ENCODE measurements at regions not wholly inside any gene's neighbourhood (a gene's known extent, or its start where the extent isn't known, plus 50 kb on each side); places are given as distances from the start of the nearest gene placed in this dataset.

DNA sequence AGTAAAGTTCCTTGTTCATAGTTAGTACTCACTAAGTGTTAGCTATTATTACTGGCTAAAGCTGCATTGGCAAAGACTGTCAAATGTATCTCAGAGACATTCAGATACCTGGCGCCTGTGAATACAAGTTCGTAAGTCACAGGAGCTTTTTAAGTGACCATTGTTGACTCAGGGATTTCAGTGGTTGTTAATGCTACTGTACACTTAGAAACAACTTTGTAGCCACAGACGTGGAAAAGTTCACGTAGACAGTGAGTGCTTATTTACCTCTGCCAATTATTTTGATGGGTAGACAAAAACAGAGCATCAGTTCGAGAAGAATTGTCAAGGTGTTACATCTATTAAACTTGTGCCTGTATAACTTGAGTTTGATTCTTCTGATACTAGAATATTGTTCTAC, 59.1 kb upstream of the RRP15 start:
- Histone ChIP-seq H3K27me3 (no peaks in the 10 kb centered on the region), H3K9me3 (no peaks in the 10 kb centered on the region), H3K36me3 (no peaks in the 10 kb centered on the region), H3K4me1 (no peaks in the 10 kb centered on the region), H3K27ac (no peak overlapping the region), H3K4me3 (no peak overlapping the region)
- no peak for DNase-seq
- WGBS, 2 donors (ENCODE audit: low coverage in 1 of 2) = 57 to 61% methylated on average over 5 of the region's 5 CpGs
- TF ChIP-seq, protein P1, sequence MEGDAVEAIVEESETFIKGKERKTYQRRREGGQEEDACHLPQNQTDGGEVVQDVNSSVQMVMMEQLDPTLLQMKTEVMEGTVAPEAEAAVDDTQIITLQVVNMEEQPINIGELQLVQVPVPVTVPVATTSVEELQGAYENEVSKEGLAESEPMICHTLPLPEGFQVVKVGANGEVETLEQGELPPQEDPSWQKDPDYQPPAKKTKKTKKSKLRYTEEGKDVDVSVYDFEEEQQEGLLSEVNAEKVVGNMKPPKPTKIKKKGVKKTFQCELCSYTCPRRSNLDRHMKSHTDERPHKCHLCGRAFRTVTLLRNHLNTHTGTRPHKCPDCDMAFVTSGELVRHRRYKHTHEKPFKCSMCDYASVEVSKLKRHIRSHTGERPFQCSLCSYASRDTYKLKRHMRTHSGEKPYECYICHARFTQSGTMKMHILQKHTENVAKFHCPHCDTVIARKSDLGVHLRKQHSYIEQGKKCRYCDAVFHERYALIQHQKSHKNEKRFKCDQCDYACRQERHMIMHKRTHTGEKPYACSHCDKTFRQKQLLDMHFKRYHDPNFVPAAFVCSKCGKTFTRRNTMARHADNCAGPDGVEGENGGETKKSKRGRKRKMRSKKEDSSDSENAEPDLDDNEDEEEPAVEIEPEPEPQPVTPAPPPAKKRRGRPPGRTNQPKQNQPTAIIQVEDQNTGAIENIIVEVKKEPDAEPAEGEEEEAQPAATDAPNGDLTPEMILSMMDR (IDR thresholded peaks at IDR 0.05) = no peak
- TF ChIP-seq EP300 (IDR thresholded peaks at IDR 0.05; ENCODE audit: low read depth) (no peak), POLR2AphosphoS5 (IDR thresholded peaks at IDR 0.05) (no peak), POLR2A (IDR thresholded peaks at IDR 0.05) (no peak)
- in situ Hi-C loops (cut with MboI; ENCODE audit: low pct_ligation_motif_present in 1 of 4, low pct_unique_long_range_greater_than_20kb in 1 of 4, low sequenced_read_pairs in 3 of 4) = no loop called here
- intact Hi-C loops (cut with DNase I; ENCODE audit: low total_unique reads) = no loop called here

Small RNAs in the stretch of these regions (small RNA-seq; reads per million reads assigned to genes)
- 0 reads per million in 4 donors for gene RNU1-141P
